Tongue (tissue), 1 donor: ENCODE measurements at regions not wholly inside any gene's neighbourhood (a gene's known extent, or its start where the extent isn't known, plus 50 kb on each side); places are given as distances from the start of the nearest gene placed in this dataset.
A peak's percentile ranks its signal among the peaks of the same experiment; 100 is the strongest.

Source experiments
- DNase-seq: peaks from one replicate; pipeline ENCODE4 v3.0.0-alpha.2; 2015

GRCh38 chr16:55118701-55119260 lies 188.1 kb downstream of the IRX5 start:
- DNase-seq = no peak

- peak; percentile 25 for DNase-seq
These were observed 189.7 kb downstream of the IRX5 start for GRCh38 chr16:55120408-55120807.

- no peak for DNase-seq
These were observed 190.2 kb downstream of the IRX5 start for GRCh38 chr16:55120826-55121225.

- DNase-seq = no peak
These were observed 193.0 kb downstream of the IRX5 start for GRCh38 chr16:55123652-55124051.

GRCh38 chr16:55125818-55126385 lies 195.2 kb downstream of the IRX5 start:
- DNase-seq = no peak

- DNase-seq = no peak
These were observed 195.8 kb downstream of the IRX5 start for GRCh38 chr16:55126456-55126855.

GRCh38 chr16:55130456-55130855 lies 193.5 kb upstream of the IRX6 start:
- DNase-seq = no peak

- DNase-seq = no peak
These were observed 193.1 kb upstream of the IRX6 start for GRCh38 chr16:55130911-55131310.

- no peak for DNase-seq
These were observed 190.3 kb upstream of the IRX6 start for GRCh38 chr16:55133654-55134053.

GRCh38 chr16:55136356-55137150 lies 187.4 kb upstream of the IRX6 start:
- DNase-seq = no peak

- DNase-seq = no peak
These were observed 185.7 kb upstream of the IRX6 start for GRCh38 chr16:55138298-55138697.

- no peak for DNase-seq
These were observed 181.6 kb upstream of the IRX6 start for GRCh38 chr16:55142405-55142804.

GRCh38 chr16:55144651-55145050 lies 179.4 kb upstream of the IRX6 start:
- DNase-seq = no peak

GRCh38 chr16:55145771-55146603 lies 178.0 kb upstream of the IRX6 start:
- DNase-seq = no peak

GRCh38 chr16:55146966-55147365 lies 177.0 kb upstream of the IRX6 start:
- peak; percentile 79 for DNase-seq

- DNase-seq = no peak
These were observed 176.6 kb upstream of the IRX6 start for GRCh38 chr16:55147396-55147795.

- no peak for DNase-seq
These were observed 174.4 kb upstream of the IRX6 start for GRCh38 chr16:55149622-55150021.

GRCh38 chr16:55151561-55152305 lies 172.3 kb upstream of the IRX6 start:
- DNase-seq = no peak

GRCh38 chr16:55152875-55153390 lies 171.1 kb upstream of the IRX6 start:
- no peak for DNase-seq

GRCh38 chr16:55154262-55154661 lies 169.7 kb upstream of the IRX6 start:
- DNase-seq = no peak

- no peak for DNase-seq
These were observed 169.0 kb upstream of the IRX6 start for GRCh38 chr16:55154956-55155355.

GRCh38 chr16:55155815-55156214 lies 168.2 kb upstream of the IRX6 start:
- DNase-seq = no peak
